ENCODE measurements at regions not wholly inside any gene's neighbourhood (a gene's known extent, or its start where the extent isn't known, plus 50 kb on each side); places are given as distances from the start of the nearest gene placed in this dataset.

GRCh38 chr20:12715371-12715770, 293.4 kb upstream of the SPTLC3 start:
- TF ChIP-seq GATA2 (IDR thresholded peaks at IDR 0.05; ENCODE audit: low read depth, low read length), result no peak
- no peak for TF ChIP-seq GATA3 (IDR thresholded peaks at IDR 0.05; ENCODE audit: low read depth, low read length)

- TF ChIP-seq GATA3 (IDR thresholded peaks at IDR 0.05; ENCODE audit: low read depth, low read length), result no peak
- TF ChIP-seq GATA2 (IDR thresholded peaks at IDR 0.05; ENCODE audit: low read depth, low read length), result no peak
Measured at GRCh38 chr20:12715991-12716680, 292.6 kb upstream of the SPTLC3 start.

- TF ChIP-seq GATA3 (IDR thresholded peaks at IDR 0.05; ENCODE audit: low read depth, low read length), result no peak
- TF ChIP-seq GATA2 (IDR thresholded peaks at IDR 0.05; ENCODE audit: low read depth, low read length), result no peak
Measured at GRCh38 chr20:12717061-12717460, 291.7 kb upstream of the SPTLC3 start.

- no peak for TF ChIP-seq GATA2 (IDR thresholded peaks at IDR 0.05; ENCODE audit: low read depth, low read length)
- no peak for TF ChIP-seq GATA3 (IDR thresholded peaks at IDR 0.05; ENCODE audit: low read depth, low read length)
Measured at GRCh38 chr20:12718619-12719018, 290.2 kb upstream of the SPTLC3 start.

GRCh38 chr20:12721636-12722035, 287.1 kb upstream of the SPTLC3 start:
- TF ChIP-seq GATA3 (IDR thresholded peaks at IDR 0.05; ENCODE audit: low read depth, low read length) (no peak), GATA2 (IDR thresholded peaks at IDR 0.05; ENCODE audit: low read depth, low read length) (no peak)

GRCh38 chr20:12722091-12722490, 286.7 kb upstream of the SPTLC3 start:
- TF ChIP-seq GATA3 (IDR thresholded peaks at IDR 0.05; ENCODE audit: low read depth, low read length) (no peak), GATA2 (IDR thresholded peaks at IDR 0.05; ENCODE audit: low read depth, low read length) (no peak)

GRCh38 chr20:12723811-12724210, 285.0 kb upstream of the SPTLC3 start:
- TF ChIP-seq GATA3 (IDR thresholded peaks at IDR 0.05; ENCODE audit: low read depth, low read length) (no peak), GATA2 (IDR thresholded peaks at IDR 0.05; ENCODE audit: low read depth, low read length) (no peak)

- no peak for TF ChIP-seq GATA2 (IDR thresholded peaks at IDR 0.05; ENCODE audit: low read depth, low read length)
- TF ChIP-seq GATA3 (IDR thresholded peaks at IDR 0.05; ENCODE audit: low read depth, low read length), result no peak
Measured at GRCh38 chr20:12728782-12729181, 280.0 kb upstream of the SPTLC3 start.

- TF ChIP-seq GATA2 (IDR thresholded peaks at IDR 0.05; ENCODE audit: low read depth, low read length) (no peak), GATA3 (IDR thresholded peaks at IDR 0.05; ENCODE audit: low read depth, low read length) (no peak)
Measured at GRCh38 chr20:12729326-12729725, 279.4 kb upstream of the SPTLC3 start.

- TF ChIP-seq GATA3 (IDR thresholded peaks at IDR 0.05; ENCODE audit: low read depth, low read length) (no peak), GATA2 (IDR thresholded peaks at IDR 0.05; ENCODE audit: low read depth, low read length) (no peak)
Measured at GRCh38 chr20:12733811-12734210, 275.0 kb upstream of the SPTLC3 start.

- TF ChIP-seq GATA3 (IDR thresholded peaks at IDR 0.05; ENCODE audit: low read depth, low read length) (no peak), GATA2 (IDR thresholded peaks at IDR 0.05; ENCODE audit: low read depth, low read length) (no peak)
Measured at GRCh38 chr20:12737497-12737896, 271.3 kb upstream of the SPTLC3 start.

GRCh38 chr20:12737900-12738299, 270.9 kb upstream of the SPTLC3 start:
- TF ChIP-seq GATA2 (IDR thresholded peaks at IDR 0.05; ENCODE audit: low read depth, low read length) (no peak), GATA3 (IDR thresholded peaks at IDR 0.05; ENCODE audit: low read depth, low read length) (no peak)

GRCh38 chr20:12740647-12741046, 268.1 kb upstream of the SPTLC3 start:
- no peak for TF ChIP-seq GATA2 (IDR thresholded peaks at IDR 0.05; ENCODE audit: low read depth, low read length)
- TF ChIP-seq GATA3 (IDR thresholded peaks at IDR 0.05; ENCODE audit: low read depth, low read length), result no peak

GRCh38 chr20:12744037-12744436, 264.7 kb upstream of the SPTLC3 start:
- TF ChIP-seq GATA2 (IDR thresholded peaks at IDR 0.05; ENCODE audit: low read depth, low read length) (no peak), GATA3 (IDR thresholded peaks at IDR 0.05; ENCODE audit: low read depth, low read length) (no peak)

- TF ChIP-seq GATA2 (IDR thresholded peaks at IDR 0.05; ENCODE audit: low read depth, low read length) (no peak), GATA3 (IDR thresholded peaks at IDR 0.05; ENCODE audit: low read depth, low read length) (no peak)
Measured at GRCh38 chr20:12748359-12748994, 260.3 kb upstream of the SPTLC3 start.

Measured in SH-SY5Y (cell line).